22Rv1 (cell line): ENCODE measurements at regions not wholly inside any gene's neighbourhood (a gene's known extent, or its start where the extent isn't known, plus 50 kb on each side); places are given as distances from the start of the nearest gene placed in this dataset.

Experiments used
- CTCF ChIP-seq: fragments of 450-650 bp; IDR thresholded peaks from 2 replicates; pipeline ENCODE4 v1.5.1; 2017; ENCODE audit warnings: mild to moderate bottlenecking
- ZFX ChIP-seq: fragments of 450-650 bp; IDR thresholded peaks from 2 replicates; pipeline ENCODE4 v1.6.1; 2017; ENCODE audit warnings: antibody characterized with exemption, borderline replicate concordance

DNA sequence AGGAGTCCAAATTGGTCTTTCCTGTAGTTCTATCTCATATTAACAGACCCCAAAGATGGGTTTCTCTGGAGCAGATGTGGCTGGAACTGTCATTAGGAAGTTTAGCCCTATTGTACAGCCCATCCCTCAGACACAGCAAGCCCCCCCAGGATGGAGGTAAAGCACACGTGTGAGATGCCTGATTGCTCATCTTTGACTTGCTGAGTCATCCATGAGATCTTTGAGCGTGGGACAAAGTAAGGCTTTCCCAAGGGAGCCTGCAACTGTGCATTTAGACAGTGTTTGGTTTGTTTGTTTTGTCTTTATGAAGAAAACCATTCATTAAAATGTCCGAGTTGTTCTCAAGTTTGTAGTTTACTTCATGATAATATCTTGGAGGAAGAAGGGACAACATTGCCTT, 145.3 kb upstream of the CDH13 start:
- TF ChIP-seq CTCF (no peak), ZFX (no peak)
